ENCODE measurements at regions not wholly inside any gene's neighbourhood (a gene's known extent, or its start where the extent isn't known, plus 50 kb on each side); places are given as distances from the start of the nearest gene placed in this dataset.

DNA sequence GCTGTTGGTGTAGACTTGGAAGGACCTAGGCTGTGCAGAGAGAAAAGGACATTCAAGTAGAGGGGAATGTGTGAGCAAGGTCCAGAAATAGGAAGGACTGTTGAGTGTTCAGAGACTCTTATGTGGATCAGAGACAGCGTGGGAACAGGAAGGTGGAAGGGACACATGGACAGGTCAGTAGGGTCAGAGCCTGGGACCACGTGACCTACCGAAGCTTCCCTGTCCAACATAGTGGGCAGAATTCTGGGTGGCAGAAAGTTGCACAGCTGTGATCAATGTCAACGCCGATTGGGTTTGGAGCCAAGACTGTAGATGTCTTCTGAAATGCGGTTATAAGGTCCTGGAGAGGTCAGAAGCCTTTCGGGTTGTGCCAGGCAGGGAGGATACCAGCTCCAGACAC is 195.9 kb upstream of the MKI67 start:
- FAIRE-seq = no peak

- no peak for FAIRE-seq
Observed at GRCh38 chr10:128322950-128323349, 196.7 kb upstream of the MKI67 start.

DNA sequence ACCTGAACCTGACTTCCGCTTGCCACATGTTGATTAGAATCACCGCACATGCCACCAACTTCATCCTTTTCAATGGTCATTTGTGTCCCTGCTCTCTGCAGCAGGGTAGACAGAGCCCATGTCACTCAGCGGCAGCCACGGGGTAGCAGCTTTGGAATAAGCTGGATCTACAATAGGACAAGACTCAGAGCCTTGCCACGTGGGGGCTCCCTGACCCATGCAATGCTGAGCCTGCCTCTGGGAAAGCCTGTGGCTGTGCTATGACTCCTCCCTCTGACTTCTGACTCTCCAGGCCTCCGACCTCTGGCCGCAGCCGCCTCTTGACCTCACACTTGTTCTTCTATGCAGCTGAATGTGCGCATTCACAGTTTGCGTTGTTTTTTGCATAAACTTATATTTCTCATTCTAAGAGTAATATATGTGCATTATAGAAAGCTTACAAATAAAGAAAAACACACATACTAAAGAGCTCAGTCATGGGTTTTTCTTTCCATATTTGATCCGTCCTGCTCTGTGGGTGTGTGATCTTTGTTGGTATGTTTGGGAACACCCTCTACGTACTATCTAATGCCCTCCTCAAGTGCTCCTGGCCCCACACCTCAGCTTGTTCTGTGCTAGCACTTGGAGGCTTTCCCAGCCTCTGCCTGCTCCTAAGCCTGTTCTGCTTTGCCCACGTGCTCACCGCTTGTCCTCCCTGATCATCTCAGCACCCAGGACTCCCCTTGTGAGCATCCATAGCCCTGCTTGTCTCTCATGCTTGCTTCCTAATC is 198.0 kb upstream of the MKI67 start:
- FAIRE-seq = no peak

- FAIRE-seq = no peak
Observed at GRCh38 chr10:128325788-128326187, 199.6 kb upstream of the MKI67 start.

DNA sequence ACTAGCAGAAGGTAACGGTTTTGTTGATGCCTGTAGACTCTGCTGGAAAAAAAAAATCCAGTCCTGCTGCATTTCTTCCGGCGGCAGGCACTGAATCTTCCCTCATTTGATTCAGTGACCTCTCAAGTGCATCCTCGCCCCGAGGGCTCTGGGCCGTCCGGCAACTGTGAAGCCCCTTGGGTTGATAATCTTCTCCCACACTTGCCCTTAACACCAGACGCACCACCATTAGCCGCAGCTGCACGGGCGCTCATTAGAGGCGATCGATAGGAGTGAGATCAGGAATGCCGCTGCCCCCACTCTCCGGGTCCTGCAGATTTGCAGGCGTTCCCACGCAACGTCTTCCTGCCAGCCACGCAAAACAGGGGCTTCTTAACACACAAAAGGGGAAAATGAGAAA is 200.0 kb upstream of the MKI67 start:
- no peak for FAIRE-seq

DNA sequence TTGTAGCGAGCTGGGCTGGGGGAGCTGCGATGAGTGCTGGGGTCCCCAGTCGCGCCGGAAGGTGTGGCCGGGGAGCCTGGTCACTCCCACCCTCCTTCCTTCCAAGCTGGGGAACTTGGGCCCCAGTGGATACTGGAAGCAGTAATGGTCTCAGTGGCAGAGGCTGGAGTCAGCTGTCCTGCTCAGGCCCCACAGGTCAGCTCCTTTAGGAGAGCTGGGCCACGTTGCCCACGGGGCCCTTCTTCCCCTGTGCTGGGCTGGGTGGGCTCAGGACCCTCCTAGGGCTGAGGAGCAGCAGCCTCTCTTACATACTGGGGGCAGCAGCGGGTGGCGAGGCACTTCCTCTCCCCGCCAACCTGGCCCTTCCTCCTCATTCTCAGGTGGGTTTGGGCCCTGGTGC is 200.6 kb upstream of the MKI67 start:
- no peak for FAIRE-seq

GRCh38 chr10:128336401-128336800 is 210.2 kb upstream of the MKI67 start:
- FAIRE-seq = no peak

- no peak for FAIRE-seq
Observed at GRCh38 chr10:128337860-128338378, 211.7 kb upstream of the MKI67 start.

DNA sequence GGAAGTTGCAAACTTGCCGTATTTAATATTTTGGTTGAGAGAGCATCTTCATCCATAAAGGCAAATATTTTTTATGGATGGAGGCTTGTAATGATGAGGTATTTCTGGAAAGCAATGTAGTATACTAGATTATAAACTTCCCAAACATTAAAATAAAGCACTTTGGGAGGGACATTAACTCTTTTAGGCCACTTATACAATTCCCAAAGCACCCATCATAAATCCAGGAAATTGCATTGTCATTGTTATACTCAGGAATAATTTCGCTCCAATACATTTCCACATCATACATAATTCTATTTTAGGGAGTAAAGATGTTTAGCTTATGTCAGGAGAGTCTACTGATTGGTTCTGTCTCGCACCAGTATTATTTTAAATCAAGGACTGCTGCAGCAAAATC is 212.7 kb upstream of the MKI67 start:
- no peak for FAIRE-seq

DNA sequence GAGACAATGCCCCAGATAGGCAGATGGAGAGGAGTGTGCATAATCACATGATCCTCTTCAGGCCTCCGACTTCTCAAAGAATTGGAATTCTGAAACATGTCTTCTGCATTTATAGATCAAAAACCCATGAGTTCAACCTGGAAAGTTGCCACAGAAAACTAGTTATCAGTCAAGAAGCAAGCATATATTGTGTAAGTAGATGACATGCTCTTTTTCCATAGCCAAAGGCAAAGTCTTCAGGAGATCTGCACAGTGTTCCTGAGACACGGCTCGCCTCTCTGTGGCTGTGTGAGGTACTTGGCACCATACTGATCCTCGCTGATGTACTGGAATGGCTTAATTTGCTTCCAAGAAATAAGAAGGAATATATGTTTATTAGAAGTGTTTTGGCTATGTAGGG is 213.5 kb upstream of the MKI67 start:
- FAIRE-seq = no peak

GRCh38 chr10:128345353-128345752 is 219.1 kb upstream of the MKI67 start:
- no peak for FAIRE-seq

DNA sequence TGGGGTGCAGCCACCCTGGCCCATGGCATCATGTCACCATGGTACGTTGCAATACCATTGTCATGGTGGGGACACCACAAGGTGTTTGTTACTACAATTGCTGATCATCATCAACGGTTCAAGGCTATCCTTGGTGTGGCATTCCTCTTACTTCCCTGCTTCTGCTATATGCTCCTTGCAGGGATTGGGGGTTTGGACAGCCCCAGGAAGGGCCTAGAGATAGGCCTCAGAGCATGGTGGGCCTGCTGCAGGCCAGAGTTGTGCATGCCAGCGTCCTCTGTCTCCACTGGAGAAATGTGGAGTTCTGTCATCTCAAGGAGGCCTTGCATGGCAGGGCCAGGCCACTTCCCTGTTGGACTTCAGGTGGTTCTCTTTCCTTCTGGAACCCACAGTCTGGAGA is 234.6 kb upstream of the MKI67 start:
- no peak for FAIRE-seq

- no peak for FAIRE-seq
Observed at GRCh38 chr10:128361487-128361886, 235.3 kb upstream of the MKI67 start.

- no peak for FAIRE-seq
Observed at GRCh38 chr10:128362514-128362913, 236.3 kb upstream of the MKI67 start.

- FAIRE-seq = no peak
Observed at GRCh38 chr10:128364631-128365030, 238.4 kb upstream of the MKI67 start.

DNA sequence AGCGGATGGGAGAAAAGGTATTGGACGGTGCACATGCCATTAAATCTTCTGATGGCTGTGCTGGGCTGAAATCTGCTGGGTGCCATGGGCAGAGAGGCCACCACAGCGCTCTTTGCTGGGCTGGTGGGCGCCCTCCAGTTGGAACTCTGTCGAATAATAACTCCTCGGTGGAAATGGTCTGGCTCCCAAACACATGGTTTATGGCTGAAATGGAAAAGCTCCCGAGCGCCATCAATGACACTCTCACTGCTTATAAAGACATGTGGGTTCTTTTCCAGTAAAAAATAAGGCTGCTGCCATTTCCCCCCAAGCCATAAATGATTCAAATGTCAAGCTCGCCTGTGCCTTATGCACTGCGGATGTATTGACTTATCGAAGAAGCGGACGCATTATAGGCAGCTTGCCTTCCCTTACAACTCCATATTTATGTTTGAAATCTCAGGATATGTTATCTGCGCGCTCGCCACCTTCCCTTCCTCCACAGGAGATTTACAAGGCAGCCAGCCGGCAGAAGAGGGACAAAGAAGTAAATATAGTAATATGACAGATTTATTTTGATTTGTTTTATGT is 239.0 kb upstream of the MKI67 start:
- no peak for FAIRE-seq

DNA sequence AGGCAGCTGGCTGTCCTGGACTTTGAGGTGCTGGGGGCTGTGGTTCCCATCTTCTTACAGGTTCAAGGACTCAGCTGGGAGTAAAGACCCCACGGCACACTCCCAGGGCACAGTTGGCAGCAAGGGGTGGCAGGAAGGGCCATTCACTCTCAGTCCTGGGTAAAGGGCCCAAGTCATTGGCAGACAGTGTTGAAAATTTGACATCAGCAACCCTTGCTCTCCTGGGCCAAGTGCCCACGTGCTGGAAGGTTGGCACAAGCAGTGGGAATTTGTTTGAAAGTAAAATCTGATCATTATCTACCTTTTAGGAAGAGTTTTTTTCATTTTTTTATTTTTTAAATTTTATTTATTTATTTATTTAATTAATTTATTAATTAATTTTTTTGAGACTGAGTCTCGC is 241.6 kb upstream of the MKI67 start:
- FAIRE-seq = no peak

DNA sequence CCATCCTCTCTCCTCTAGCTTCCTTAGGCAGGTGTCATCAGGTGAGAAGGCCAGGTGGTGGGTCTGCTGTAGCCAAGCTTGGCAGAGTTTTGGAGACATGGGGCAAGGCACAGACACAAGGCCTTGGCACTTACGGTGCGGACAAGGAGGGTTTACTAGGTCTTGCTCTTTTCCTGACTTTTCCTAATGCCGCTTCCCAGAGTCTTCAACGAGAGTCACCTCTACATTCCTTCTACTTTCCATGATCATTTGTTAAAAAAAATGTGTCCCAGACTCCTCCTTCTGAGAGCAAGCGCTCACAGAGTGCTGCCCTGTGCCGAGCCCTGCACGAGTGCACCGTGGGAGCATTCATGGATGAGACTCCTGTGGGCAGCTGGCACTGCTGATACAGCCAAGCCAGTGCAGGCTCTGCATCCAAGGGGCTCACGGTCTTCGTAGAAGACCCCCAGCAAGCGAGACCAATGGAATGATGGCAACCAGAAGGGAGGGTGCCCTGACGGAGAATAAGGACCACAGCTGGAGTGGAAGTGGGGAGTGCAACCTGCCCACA is 243.0 kb upstream of the MKI67 start:
- no peak for FAIRE-seq

DNA sequence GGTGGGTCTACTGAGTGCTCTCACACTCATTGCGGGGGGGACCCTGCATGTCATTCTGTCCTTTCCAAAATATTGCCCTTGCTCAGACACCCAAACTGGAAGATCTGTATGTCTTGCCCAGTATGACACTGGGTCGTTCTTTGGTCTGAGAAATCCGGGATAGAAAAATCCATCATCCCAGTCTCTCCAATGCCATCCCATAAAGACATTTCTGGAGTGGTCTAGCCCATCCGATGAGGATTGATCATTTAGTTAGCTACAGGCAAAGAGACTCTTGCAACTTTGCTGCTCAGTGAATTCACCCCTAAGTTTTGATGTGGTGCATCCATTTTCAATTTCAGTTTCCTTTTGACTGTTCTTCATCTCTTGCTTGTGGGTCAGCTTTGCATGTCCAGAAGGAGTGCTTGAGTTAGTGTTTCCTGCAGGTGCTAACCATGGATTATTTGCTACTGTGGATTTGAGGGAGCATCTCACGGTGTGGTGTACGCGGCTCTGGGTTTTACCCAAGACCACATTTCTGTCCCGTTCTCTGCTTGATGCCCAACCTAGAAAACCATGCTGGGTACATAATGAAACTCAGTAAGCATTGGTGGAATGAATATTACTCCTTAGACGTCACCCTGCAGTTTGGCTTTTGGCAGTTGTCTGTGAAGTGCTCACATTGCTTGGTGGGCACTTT is 247.0 kb upstream of the MKI67 start:
- FAIRE-seq = no peak

DNA sequence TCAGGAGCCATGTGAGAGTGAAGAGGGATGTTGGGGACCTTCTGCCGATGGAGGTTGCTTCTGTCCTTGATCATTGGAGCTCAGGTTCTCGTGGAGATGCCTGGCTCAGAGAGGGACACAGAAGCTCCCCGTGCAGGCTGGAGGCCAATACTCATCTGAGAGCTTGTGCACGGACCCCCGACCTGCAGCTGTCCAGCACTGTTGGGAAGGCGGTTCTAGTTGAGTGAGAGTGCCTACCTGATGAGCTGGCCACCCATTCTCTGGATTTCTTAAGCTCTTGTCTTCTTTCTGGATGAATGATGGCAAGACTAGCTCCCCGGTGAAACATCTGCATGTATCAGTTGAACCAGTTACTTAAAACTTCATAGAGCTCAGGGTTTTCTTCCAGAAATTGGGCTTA is 247.6 kb upstream of the MKI67 start:
- no peak for FAIRE-seq

DNA sequence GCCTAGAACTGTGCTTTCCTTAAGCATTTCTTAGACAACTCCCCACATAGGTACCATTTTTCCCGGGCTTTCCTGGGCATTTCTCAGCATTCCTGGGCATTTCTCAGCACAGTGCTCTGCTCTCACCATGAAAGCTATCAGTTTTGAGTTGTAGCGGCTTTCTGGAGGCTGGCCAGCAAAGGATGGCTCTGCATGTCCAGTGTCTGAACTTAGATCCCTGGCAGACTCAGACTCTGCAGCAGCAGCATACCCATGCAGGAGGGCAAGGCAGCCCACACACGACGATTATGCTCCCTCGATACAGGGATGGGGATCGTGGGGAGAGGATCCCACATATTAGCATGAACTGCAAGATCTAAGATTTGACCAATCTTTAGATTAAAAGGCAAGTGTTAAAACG is 248.9 kb upstream of the MKI67 start:
- no peak for FAIRE-seq

DNA sequence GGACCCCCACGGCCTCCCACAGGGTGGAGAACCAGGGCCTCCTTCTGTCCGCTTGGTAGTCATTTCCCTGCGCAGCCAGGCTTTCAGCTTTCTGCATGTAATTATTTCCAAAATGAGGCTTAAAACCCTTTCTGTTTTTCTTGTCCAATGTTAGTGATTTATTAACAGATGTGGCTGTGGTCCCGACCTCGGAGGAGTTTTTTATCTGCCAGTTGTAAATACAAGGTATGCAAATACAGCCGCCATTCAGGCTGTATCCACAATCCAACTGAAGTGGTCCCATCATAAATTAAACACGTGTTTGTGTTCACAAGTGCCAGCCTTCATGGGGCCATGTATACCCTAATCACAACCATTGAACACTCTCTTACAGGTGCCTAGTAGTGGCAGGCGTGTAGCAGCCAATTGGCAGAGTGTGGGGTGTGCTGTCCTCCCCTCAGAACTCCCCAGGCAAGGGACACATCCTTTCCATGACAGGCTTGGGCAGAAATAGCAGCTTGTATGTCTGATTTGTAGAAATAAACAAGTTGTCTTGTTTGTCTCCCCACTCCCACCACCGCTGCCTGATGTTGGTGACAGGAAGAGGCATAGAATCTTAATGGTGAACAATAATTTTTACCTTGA is 251.3 kb upstream of the MKI67 start:
- FAIRE-seq = no peak

DNA sequence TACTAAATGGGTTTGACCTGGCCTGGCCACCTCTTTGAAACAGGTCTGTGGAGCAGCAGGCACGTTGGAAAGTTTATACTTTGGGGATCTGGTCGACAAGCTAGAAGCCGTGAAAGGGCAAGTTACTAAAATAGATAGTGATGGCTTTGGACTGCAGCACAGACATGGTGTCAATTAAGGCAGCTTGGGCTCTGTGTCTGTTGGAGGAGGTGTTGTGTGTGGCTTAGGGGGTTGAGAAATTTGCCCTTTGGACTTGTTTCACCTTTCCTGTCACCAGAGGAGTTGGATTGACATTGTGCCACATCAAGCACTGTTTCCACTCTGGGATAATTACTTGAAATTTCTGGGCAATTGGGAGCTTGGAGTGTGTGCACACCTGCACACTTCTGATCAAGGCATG is 251.8 kb upstream of the MKI67 start:
- no peak for FAIRE-seq
